CD4-positive, CD25-positive, alpha-beta regulatory T cell (primary cell): ENCODE measurements at regions not wholly inside any gene's neighbourhood (a gene's known extent, or its start where the extent isn't known, plus 50 kb on each side); places are given as distances from the start of the nearest gene placed in this dataset.

Experiments used
- ATAC-seq, 2 donors: fragments of 150-1000 bp; cut with Tn5 transposase; one replicate each; pipeline ENCODE4 v1.10.0; 2021; ENCODE audit warnings: low read depth in 2 of 2, moderate number of reproducible peaks in 2 of 2, moderate library complexity in 1 of 2
- DNase-seq, 3 donors: peaks; one replicate each; pipeline versions ENCODE4 v3.0.0 to v3.0.0-alpha.2; 2012 to 2022; ENCODE audit warnings: mixed read lengths in 1 of 3
- H3K27ac ChIP-seq: one replicate; pipeline ENCODE4 v1.7.0; 2013; ENCODE audit warnings: mild to moderate bottlenecking, low read length; ENCODE audit not compliant: insufficient read depth, poor library complexity, severe bottlenecking
- H3K27me3 ChIP-seq: one replicate; pipeline ENCODE4 v1.7.0; 2013; ENCODE audit warnings: low read length; ENCODE audit not compliant: control insufficient read depth, insufficient read depth
- H3K36me3 ChIP-seq: one replicate; pipeline ENCODE4 v1.7.0; 2013; ENCODE audit warnings: mild to moderate bottlenecking, low read length, moderate library complexity; ENCODE audit not compliant: control insufficient read depth, insufficient read depth
- H3K4me1 ChIP-seq: 2 replicates; pipeline ENCODE4 v1.7.0; 2013; ENCODE audit warnings: mild to moderate bottlenecking, low read length; ENCODE audit not compliant: insufficient read depth, control insufficient read depth, poor library complexity, severe bottlenecking
- H3K4me3 ChIP-seq: one replicate; pipeline ENCODE4 v1.7.0; 2013; ENCODE audit warnings: low read depth, mild to moderate bottlenecking, low read length, moderate library complexity
- H3K9me3 ChIP-seq, 2 experiments: 1 replicate in 1 of 2; 2 replicates in 1 of 2; pipeline ENCODE4 v1.7.0; 2013; ENCODE audit warnings: low read length in 2 of 2, mild to moderate bottlenecking in 1 of 2, moderate library complexity in 1 of 2; ENCODE audit not compliant: control insufficient read depth in 2 of 2
- H3K27ac Mint-ChIP-seq, 3 donors: one replicate each; pipeline ENCODE4 v1.8.0; 2020 to 2022; ENCODE audit warnings: mild to moderate bottlenecking in 3 of 3, mixed read lengths in 3 of 3, moderate library complexity in 2 of 3
- H3K27me3 Mint-ChIP-seq: one replicate; pipeline ENCODE4 v1.8.0; 2022; ENCODE audit warnings: mild to moderate bottlenecking, mixed read lengths
- H3K36me3 Mint-ChIP-seq: one replicate; pipeline ENCODE4 v1.8.0; 2020; ENCODE audit warnings: mixed read lengths
- H3K4me1 Mint-ChIP-seq, 4 donors: one replicate each; pipeline ENCODE4 v1.8.0; 2020 to 2022; ENCODE audit warnings: mixed read lengths in 4 of 4, mild to moderate bottlenecking in 1 of 4
- H3K4me3 Mint-ChIP-seq, 4 donors: one replicate each; pipeline ENCODE4 v1.8.0; 2020 to 2022; ENCODE audit warnings: mild to moderate bottlenecking in 4 of 4, mixed read lengths in 4 of 4, moderate library complexity in 3 of 4
- H3K9me3 Mint-ChIP-seq, 7 donors: one replicate each; pipeline ENCODE4 v1.8.0; 2020 to 2022; ENCODE audit warnings: mixed read lengths in 7 of 7, mild to moderate bottlenecking in 3 of 7, moderate library complexity in 2 of 7

DNA sequence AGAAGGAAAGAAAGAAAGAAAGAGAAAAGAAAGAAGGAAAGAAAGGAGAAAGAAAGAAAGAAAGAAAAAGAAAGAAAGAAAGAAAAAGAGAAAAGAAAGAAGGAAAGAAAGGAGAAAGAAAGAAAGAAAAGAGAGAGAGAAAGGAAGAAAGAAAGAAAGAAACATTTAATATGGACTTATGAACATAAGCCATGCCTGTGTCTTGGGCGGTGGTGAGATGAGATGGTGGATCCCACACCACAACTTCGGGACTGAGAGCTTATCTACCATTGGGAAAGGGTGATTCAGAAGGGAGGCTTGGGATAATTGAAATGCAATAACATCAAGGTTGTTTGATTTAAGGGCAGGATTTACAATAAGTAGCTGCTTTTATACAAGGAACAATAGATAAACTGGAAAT is 843.9 kb upstream of the AUTS2 start:
- H3K4me1 ChIP-seq: no peaks in the 10 kb centered on the region
- no peaks in the 10 kb centered on the region for H3K36me3 ChIP-seq
- no peak for ATAC-seq
- no peak overlapping the region for H3K27ac ChIP-seq
- H3K27me3 ChIP-seq: no peaks in the 10 kb centered on the region
- Mint-ChIP-seq H3K27ac (no peak overlapping the region), H3K27me3 (no peaks in the 10 kb centered on the region), H3K4me1 (no peaks in the 10 kb centered on the region), H3K9me3 (peaks cover 0 to 30% (median 9%) of the 10 kb centered on the region in 7 donors), H3K4me3 (no peak overlapping the region), H3K36me3 (peaks cover 3% of the 10 kb centered on the region)
- H3K4me3 ChIP-seq: no peak overlapping the region
- DNase-seq: no peak
- H3K9me3 ChIP-seq: peaks cover 0 to 7% of the 10 kb centered on the region in 2 experiments

DNA sequence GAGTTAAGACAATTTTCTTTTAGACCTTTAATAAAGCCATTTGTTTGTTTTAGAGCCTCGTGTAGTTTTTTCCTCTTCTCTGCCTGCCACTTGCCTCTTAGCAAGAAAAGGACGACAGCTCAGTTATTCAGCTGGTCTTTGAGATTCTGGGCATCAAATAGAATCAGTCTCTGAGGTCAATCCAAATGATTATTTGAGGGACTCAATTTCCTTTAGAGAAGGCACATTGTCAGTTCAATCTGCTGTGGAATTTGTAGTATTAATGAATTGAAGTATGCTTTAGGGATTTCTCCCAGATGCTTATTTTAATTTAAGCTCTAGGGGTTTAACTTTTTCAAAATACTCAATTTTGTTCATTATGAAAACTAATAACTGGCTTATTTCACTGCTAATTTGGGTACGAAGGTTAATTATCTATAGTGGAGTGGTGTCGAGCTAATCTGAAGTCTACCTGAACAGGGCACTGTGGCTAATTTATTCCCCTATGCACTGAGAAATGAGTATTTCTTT is 841.2 kb upstream of the AUTS2 start:
- H3K27ac ChIP-seq: no peak overlapping the region
- no peaks in the 10 kb centered on the region for H3K4me1 ChIP-seq
- H3K36me3 ChIP-seq: no peaks in the 10 kb centered on the region
- ATAC-seq (no peak), DNase-seq (no peak)
- peaks cover 0 to 2% of the 10 kb centered on the region in 2 experiments for H3K9me3 ChIP-seq
- H3K27ac Mint-ChIP-seq: no peak overlapping the region
- peaks cover 0 to 27% (median 8%) of the 10 kb centered on the region in 7 donors for H3K9me3 Mint-ChIP-seq
- no peaks in the 10 kb centered on the region for H3K27me3 ChIP-seq
- H3K4me3 Mint-ChIP-seq: no peak overlapping the region
- H3K4me3 ChIP-seq: no peak overlapping the region
- H3K4me1 Mint-ChIP-seq: no peaks in the 10 kb centered on the region
- H3K36me3 Mint-ChIP-seq: peaks cover 3% of the 10 kb centered on the region
- no peaks in the 10 kb centered on the region for H3K27me3 Mint-ChIP-seq

DNA sequence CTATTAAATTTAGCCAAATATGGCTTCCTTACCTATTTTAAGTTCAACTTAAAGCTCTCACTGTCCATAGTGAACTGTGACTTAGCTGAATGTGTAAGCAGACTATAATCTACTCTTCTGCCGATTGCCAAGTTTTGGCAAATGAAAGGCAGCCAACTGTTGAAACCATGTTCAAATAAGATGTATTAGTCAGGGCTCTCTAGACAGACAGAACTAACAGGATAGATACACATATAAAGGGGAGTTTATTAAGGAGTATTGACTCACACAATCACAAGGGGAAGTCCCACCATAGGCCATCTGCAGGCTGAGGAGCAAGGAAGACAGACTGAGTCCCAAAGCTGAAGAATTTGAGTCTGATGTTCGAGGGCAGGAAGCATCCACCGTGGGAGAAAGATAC is 837.7 kb upstream of the AUTS2 start:
- no peaks in the 10 kb centered on the region for H3K36me3 Mint-ChIP-seq
- Histone ChIP-seq H3K36me3 (no peaks in the 10 kb centered on the region), H3K27me3 (no peaks in the 10 kb centered on the region), H3K4me3 (no peak overlapping the region), H3K4me1 (no peaks in the 10 kb centered on the region), H3K9me3 (peaks cover 6 to 14% of the 10 kb centered on the region in 2 experiments), H3K27ac (no peak overlapping the region)
- no peak overlapping the region for H3K27ac Mint-ChIP-seq
- H3K4me1 Mint-ChIP-seq: no peaks in the 10 kb centered on the region
- H3K27me3 Mint-ChIP-seq: no peaks in the 10 kb centered on the region
- H3K9me3 Mint-ChIP-seq: peaks cover 0 to 18% (median 10%) of the 10 kb centered on the region in 7 donors
- no peak overlapping the region for H3K4me3 Mint-ChIP-seq
- ATAC-seq: no peak
- no peak for DNase-seq

DNA sequence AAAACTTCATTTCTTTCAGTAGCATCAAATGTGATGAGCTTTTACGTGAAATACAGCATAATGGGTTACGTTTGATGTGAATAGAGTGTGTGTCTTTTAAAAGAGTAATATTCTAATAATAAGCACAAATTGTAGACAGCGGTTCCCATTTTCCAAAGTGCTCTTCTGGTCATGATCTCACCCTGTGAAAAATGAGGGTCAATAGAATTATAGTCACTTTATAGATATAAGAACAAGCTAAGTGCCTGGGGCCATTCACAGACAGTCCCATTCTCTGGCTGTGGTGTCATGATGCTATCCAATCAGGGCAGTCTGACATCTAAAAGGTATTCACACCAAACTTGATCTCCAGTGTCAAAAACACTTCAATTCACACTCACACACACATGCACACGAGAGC is 830.8 kb upstream of the AUTS2 start:
- H3K4me1 Mint-ChIP-seq: no peaks in the 10 kb centered on the region
- H3K4me3 Mint-ChIP-seq: no peak overlapping the region

DNA sequence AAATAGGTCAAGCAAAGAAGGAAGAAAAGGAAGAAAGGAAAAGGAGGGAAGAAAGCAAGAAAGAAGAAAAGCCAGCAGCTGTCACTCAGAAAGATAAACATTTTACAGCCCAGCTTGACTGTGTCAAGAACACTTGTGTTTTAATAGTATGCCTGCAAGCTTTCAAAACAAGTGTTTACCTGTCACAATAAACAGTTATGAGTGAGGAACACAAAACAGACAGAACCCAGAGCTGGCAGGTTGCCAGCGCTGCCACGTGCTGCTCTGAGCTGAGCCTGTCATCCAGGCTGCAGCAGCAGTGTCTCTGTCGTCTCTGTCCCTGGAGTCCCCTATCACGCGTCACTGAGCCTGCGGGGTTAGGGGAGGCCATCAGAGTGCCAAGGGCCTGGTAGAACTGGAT is 827.6 kb upstream of the AUTS2 start:
- DNase-seq (no peak), ATAC-seq (no peak)
- no peaks in the 10 kb centered on the region for H3K36me3 Mint-ChIP-seq
- H3K36me3 ChIP-seq: no peaks in the 10 kb centered on the region
- H3K4me1 ChIP-seq: no peaks in the 10 kb centered on the region
- H3K27ac Mint-ChIP-seq: no peak overlapping the region
- H3K9me3 ChIP-seq: peaks cover 0 to 10% of the 10 kb centered on the region in 2 experiments
- no peaks in the 10 kb centered on the region for H3K27me3 Mint-ChIP-seq
- no peaks in the 10 kb centered on the region for H3K4me1 Mint-ChIP-seq
- H3K27ac ChIP-seq: no peak overlapping the region
- peaks cover 5 to 25% (median 11%) of the 10 kb centered on the region in 7 donors for H3K9me3 Mint-ChIP-seq
- H3K4me3 ChIP-seq: no peak overlapping the region
- H3K27me3 ChIP-seq: no peaks in the 10 kb centered on the region
- no peak overlapping the region for H3K4me3 Mint-ChIP-seq

More for the DNA sequence above, 830.8 kb upstream of the AUTS2 start:
- Histone ChIP-seq H3K27me3 (no peaks in the 10 kb centered on the region), H3K27ac (no peak overlapping the region), H3K36me3 (no peaks in the 10 kb centered on the region), H3K4me3 (no peak overlapping the region), H3K9me3 (peaks cover 4 to 23% of the 10 kb centered on the region in 2 experiments), H3K4me1 (no peaks in the 10 kb centered on the region)
- peaks cover 1 to 22% (median 10%) of the 10 kb centered on the region in 7 donors for H3K9me3 Mint-ChIP-seq
- no peaks in the 10 kb centered on the region for H3K36me3 Mint-ChIP-seq
- DNase-seq (no peak), ATAC-seq (no peak)
- no peak overlapping the region for H3K27ac Mint-ChIP-seq
- no peaks in the 10 kb centered on the region for H3K27me3 Mint-ChIP-seq

DNA sequence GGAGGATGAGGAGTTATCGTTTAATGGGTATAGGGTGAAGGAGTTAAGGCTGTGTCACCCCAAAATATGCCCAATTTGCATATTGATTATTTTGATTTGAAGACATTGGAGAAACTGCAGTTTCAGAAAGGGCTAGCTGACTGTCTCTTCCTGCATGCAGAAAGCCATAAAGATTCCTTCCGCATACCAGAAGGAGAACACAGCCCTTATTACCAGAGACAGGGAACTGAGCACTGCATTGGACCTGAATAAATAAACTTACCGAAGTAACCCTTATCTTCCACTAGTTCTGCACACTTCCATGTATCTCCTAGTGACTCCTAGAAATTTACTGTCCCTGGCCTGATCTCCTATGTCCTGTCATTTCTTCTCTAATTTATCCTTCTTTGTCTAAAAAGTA is 821.9 kb upstream of the AUTS2 start:
- no peaks in the 10 kb centered on the region for H3K4me1 Mint-ChIP-seq
- H3K36me3 Mint-ChIP-seq: no peaks in the 10 kb centered on the region
- no peak overlapping the region for H3K27ac ChIP-seq
- no peak overlapping the region for H3K4me3 Mint-ChIP-seq
- H3K27me3 Mint-ChIP-seq: no peaks in the 10 kb centered on the region
- H3K27me3 ChIP-seq: no peaks in the 10 kb centered on the region
- H3K36me3 ChIP-seq: no peaks in the 10 kb centered on the region
- H3K9me3 ChIP-seq: peaks cover 0 to 6% of the 10 kb centered on the region in 2 experiments
- H3K4me3 ChIP-seq: no peak overlapping the region
- no peak for DNase-seq
- peaks cover 4 to 27% (median 12%) of the 10 kb centered on the region in 7 donors for H3K9me3 Mint-ChIP-seq
- no peak for ATAC-seq
- no peak overlapping the region for H3K27ac Mint-ChIP-seq
- no peaks in the 10 kb centered on the region for H3K4me1 ChIP-seq

DNA sequence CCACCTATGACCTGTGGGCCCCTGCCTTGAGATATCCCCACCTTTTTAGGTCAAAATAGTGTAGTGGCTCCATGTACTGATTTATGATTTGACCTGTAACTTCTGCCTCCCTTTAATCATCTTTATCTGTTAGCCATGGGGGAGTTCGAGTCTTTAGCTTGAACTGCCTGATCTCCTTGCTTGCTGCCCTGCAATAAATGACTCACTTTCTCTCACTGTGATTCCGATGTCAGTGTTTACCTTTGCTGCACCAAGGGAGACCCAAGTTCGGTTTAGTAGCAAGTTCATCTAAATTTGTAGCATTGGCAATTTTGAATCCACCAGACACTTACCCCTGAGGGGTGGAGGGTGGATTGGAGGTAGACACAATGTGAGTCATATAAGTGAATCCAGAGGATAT is 814.6 kb upstream of the AUTS2 start:
- no peaks in the 10 kb centered on the region for H3K4me1 Mint-ChIP-seq
- Histone ChIP-seq H3K4me3 (no peak overlapping the region), H3K27me3 (no peaks in the 10 kb centered on the region), H3K4me1 (no peaks in the 10 kb centered on the region), H3K27ac (no peak overlapping the region), H3K9me3 (peaks cover 0 to 6% of the 10 kb centered on the region in 2 experiments), H3K36me3 (no peaks in the 10 kb centered on the region)
- H3K4me3 Mint-ChIP-seq: no peak overlapping the region
- no peaks in the 10 kb centered on the region for H3K36me3 Mint-ChIP-seq
- no peaks in the 10 kb centered on the region for H3K27me3 Mint-ChIP-seq
- H3K27ac Mint-ChIP-seq: no peak overlapping the region
- peaks cover 0 to 20% (median 10%) of the 10 kb centered on the region in 7 donors for H3K9me3 Mint-ChIP-seq
- DNase-seq (no peak), ATAC-seq (no peak)

DNA sequence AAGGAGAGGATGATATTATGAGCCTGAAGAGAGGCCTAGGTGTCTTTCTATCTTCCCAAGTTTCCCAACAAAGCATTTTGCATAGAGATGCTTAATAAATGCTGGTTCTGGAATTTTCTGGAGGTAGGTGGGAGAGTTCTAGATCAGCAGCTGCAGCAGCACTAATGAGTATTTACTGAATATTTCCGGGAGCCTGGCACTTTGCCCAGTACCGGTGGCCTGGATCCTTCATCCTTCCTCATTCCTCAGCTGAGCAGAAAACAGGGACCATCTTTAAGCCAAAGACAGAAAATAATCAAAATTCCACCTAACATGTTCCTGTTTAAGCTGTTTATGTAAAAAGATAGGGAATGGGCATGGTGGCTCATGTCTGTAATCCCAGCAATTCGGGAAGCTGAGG is 813.2 kb upstream of the AUTS2 start:
- H3K27me3 ChIP-seq: no peaks in the 10 kb centered on the region
- no peak overlapping the region for H3K4me3 ChIP-seq
- Mint-ChIP-seq H3K4me3 (no peak overlapping the region), H3K4me1 (no peaks in the 10 kb centered on the region), H3K9me3 (peaks cover 0 to 15% (median 9%) of the 10 kb centered on the region in 7 donors), H3K36me3 (no peaks in the 10 kb centered on the region), H3K27ac (no peak overlapping the region), H3K27me3 (no peaks in the 10 kb centered on the region)
- no peak for DNase-seq
- H3K9me3 ChIP-seq: no peaks in the 10 kb centered on the region
- no peaks in the 10 kb centered on the region for H3K4me1 ChIP-seq
- no peaks in the 10 kb centered on the region for H3K36me3 ChIP-seq
- no peak overlapping the region for H3K27ac ChIP-seq
- no peak for ATAC-seq
